A549 (cell line): ENCODE measurements at regions not wholly inside any gene's neighbourhood (a gene's known extent, or its start where the extent isn't known, plus 50 kb on each side); places are given as distances from the start of the nearest gene placed in this dataset.

Experiments
- ATAC-seq, 2 experiments: fragments of 200-7000 bp in 1 of 2; fragments of >200 bp in 1 of 2; cut with Nextera tagmentation in 1 of 2; cut with Tn5 transposase in 1 of 2; 3 replicates each; pipeline versions ENCODE4 v1.8.0 to v1.9.1; 2018 to 2020; ENCODE audit warnings: mild to moderate bottlenecking in 1 of 2, moderate library complexity in 1 of 2
- CTCF ChIA-PET: fragments of 300-600 bp; sonication (Branson Sonifier 250); formaldehyde crosslinking; extraction: SDS; loops from one replicate; lab custom pipeline; 2021; ENCODE audit warnings: antibody characterized with exemption, inconsistent platforms; lab: Yijun Ruan, JAX
- POLR2A ChIA-PET: fragments of 350-600 bp; formaldehyde crosslinking; extraction: SDS; loops from one replicate; lab custom pipeline; 2021; ENCODE audit warnings: antibody characterized with exemption, inconsistent platforms; lab: Yijun Ruan, JAX
- DNase-seq, 2 experiments: peaks; one replicate each; pipeline versions ENCODE4 v3.0.0 to v3.0.0-alpha.2; 2011 to 2016; ENCODE audit warnings: low read depth in 1 of 2, low spot score in 1 of 2
- FAIRE-seq: peaks from 2 replicates; lab custom pipeline; 2011; peaks lifted over from hg19 to GRCh38; lab: Jason Lieb, UNC
- H3K27ac ChIP-seq, 2 experiments: fragments of >200 bp; sonication (Bioruptor Twin); formaldehyde crosslinking; 3 replicates each; pipeline ENCODE4 v1.5.1; 2016 to 2017
- H3K4me1 ChIP-seq: fragments of >200 bp; sonication (Bioruptor Twin); formaldehyde crosslinking; 3 replicates; pipeline ENCODE4 v1.6.1; 2016
- H3K4me2 ChIP-seq: fragments of >200 bp; sonication (Bioruptor Twin); formaldehyde crosslinking; 3 replicates; pipeline ENCODE4 v1.6.1; 2016
- H3K4me3 ChIP-seq: fragments of >200 bp; sonication (Bioruptor Twin); formaldehyde crosslinking; 3 replicates; pipeline ENCODE4 v1.5.1; 2016
- H3K9me3 ChIP-seq: fragments of >200 bp; sonication (Bioruptor Twin); formaldehyde crosslinking; 3 replicates; pipeline ENCODE4 v1.6.1; 2016
- ATOH8 ChIP-seq: fragments of 250-450 bp; sonication (Bioruptor Pico); IDR thresholded peaks from 2 replicates; pipeline ENCODE4 v1.5.0; 2020; ENCODE audit warnings: low read depth, mild to moderate bottlenecking, moderate library complexity
- BHLHE40 ChIP-seq: IDR thresholded peaks from 2 replicates; pipeline ENCODE4 v1.6.1; 2012; ENCODE audit warnings: low read depth, low read length, inconsistent platforms
- CBX2 ChIP-seq: fragments of 200-600 bp; sonication (generic); IDR thresholded peaks from 2 replicates; pipeline ENCODE4 v1.6.1; 2016; ENCODE audit warnings: low read depth, mild to moderate bottlenecking, borderline replicate concordance
- CBX8 ChIP-seq: fragments of 200-600 bp; sonication (generic); IDR thresholded peaks from 2 replicates; pipeline ENCODE4 v1.6.1; 2016
- CHD4 ChIP-seq: fragments of 200-600 bp; sonication (generic); IDR thresholded peaks from 2 replicates; pipeline ENCODE4 v1.6.1; 2016; ENCODE audit warnings: antibody characterized with exemption, mild to moderate bottlenecking, borderline replicate concordance
- EHF ChIP-seq: fragments of 250-450 bp; sonication (Bioruptor Pico); IDR thresholded peaks from 2 replicates; pipeline ENCODE4 v1.5.0; 2020; ENCODE audit warnings: mild to moderate bottlenecking
- EP300 ChIP-seq, 2 experiments: fragments of >200 bp; sonication (Bioruptor Twin); formaldehyde crosslinking; IDR thresholded peaks; 2 replicates in 1 of 2; 3 replicates in 1 of 2; pipeline ENCODE4 v1.6.1; 2016 to 2017
- FOXS1 ChIP-seq: fragments of 250-450 bp; sonication (Bioruptor Pico); IDR thresholded peaks from 2 replicates; pipeline ENCODE4 v1.5.0; 2020; ENCODE audit warnings: mild to moderate bottlenecking, moderate library complexity
- GATA3 ChIP-seq: IDR thresholded peaks from 2 replicates; pipeline ENCODE4 v1.6.1; 2012; ENCODE audit warnings: borderline replicate concordance
- HDAC2 ChIP-seq: fragments of 200-600 bp; sonication (generic); IDR thresholded peaks from 2 replicates; pipeline ENCODE4 v1.6.1; 2016
- HEYL ChIP-seq: fragments of 250-450 bp; sonication (Bioruptor Pico); IDR thresholded peaks from 2 replicates; pipeline ENCODE4 v1.8.0; 2021; ENCODE audit warnings: mild to moderate bottlenecking, moderate library complexity
- HOXB5 ChIP-seq: fragments of 250-450 bp; sonication (Bioruptor Pico); IDR thresholded peaks from 2 replicates; pipeline ENCODE4 v1.5.0; 2020; ENCODE audit warnings: mild to moderate bottlenecking, moderate library complexity
- JUNB ChIP-seq: fragments of >200 bp; sonication (Bioruptor Twin); formaldehyde crosslinking; IDR thresholded peaks from 2 replicates; pipeline ENCODE4 v1.6.1; 2016
- KDM5A ChIP-seq: fragments of 200-600 bp; sonication (generic); IDR thresholded peaks from 2 replicates; pipeline ENCODE4 v1.6.1; 2016; ENCODE audit warnings: antibody characterized with exemption, mild to moderate bottlenecking
- MAFK ChIP-seq: fragments of 450-650 bp; IDR thresholded peaks from 2 replicates; pipeline ENCODE4 v1.6.1; 2014; ENCODE audit not compliant: partially characterized antibody
- MAZ ChIP-seq: fragments of 150-350 bp; IDR thresholded peaks from 2 replicates; pipeline ENCODE4 v1.6.1; 2014; ENCODE audit warnings: antibody characterized with exemption, low read depth, low read length, borderline replicate concordance
- MYC ChIP-seq: IDR thresholded peaks from 2 replicates; pipeline ENCODE4 v1.6.1; 2012; ENCODE audit warnings: mild to moderate bottlenecking, inconsistent platforms, low read length, improper control_type of control experiment, borderline replicate concordance
- POLR2A ChIP-seq: IDR thresholded peaks from 2 replicates; pipeline ENCODE4 v1.6.1; 2012; ENCODE audit warnings: mild to moderate bottlenecking, low read length
- POLR2AphosphoS2 ChIP-seq: conservative IDR thresholded peaks from 2 replicates; pipeline ENCODE4 v1.6.1; 2012; ENCODE audit warnings: low read length, improper control_type of control experiment, inconsistent platforms
- RAD21 ChIP-seq, 2 experiments: fragments of >200 bp in 1 of 2; sonication (Bioruptor Twin) in 1 of 2; formaldehyde crosslinking in 1 of 2; IDR thresholded peaks in 1 of 2; conservative IDR thresholded peaks in 1 of 2; 2 replicates in 1 of 2; 3 replicates in 1 of 2; pipeline ENCODE4 v1.6.1; 2012 to 2018; ENCODE audit warnings: inconsistent platforms in 1 of 2
- RFX5 ChIP-seq: fragments of 450-650 bp; IDR thresholded peaks from 2 replicates; pipeline ENCODE4 v1.7.1; 2014; ENCODE audit warnings: antibody characterized with exemption, mild to moderate bottlenecking, moderate library complexity
- SMC3 ChIP-seq: fragments of >200 bp; sonication (Bioruptor Twin); formaldehyde crosslinking; IDR thresholded peaks from 3 replicates; pipeline ENCODE4 v1.6.1; 2018; ENCODE audit warnings: inconsistent platforms
- TP53 ChIP-seq: fragments of 250-450 bp; sonication (Bioruptor Pico); IDR thresholded peaks from 2 replicates; pipeline ENCODE4 v1.5.0; 2021; ENCODE audit warnings: mild to moderate bottlenecking, moderate library complexity
- ZNF302 ChIP-seq: fragments of 250-450 bp; sonication (Bioruptor Pico); IDR thresholded peaks from 2 replicates; pipeline ENCODE4 v1.9.0; 2021; ENCODE audit warnings: inconsistent platforms, mild to moderate bottlenecking, moderate library complexity
- WGBS: methylation state at CpG from one replicate; pipeline ENCODE4 v1.1.6; 2017; ENCODE audit errors: missing lambda C conversion rate; 5-methylcytosine and 5-hydroxymethylcytosine counted together
- TF ChIP-seq, protein P1 (sequence below): IDR thresholded peaks from 2 replicates; pipeline ENCODE4 v1.6.1; 2012; ENCODE audit warnings: low read depth, borderline replicate concordance

DNA sequence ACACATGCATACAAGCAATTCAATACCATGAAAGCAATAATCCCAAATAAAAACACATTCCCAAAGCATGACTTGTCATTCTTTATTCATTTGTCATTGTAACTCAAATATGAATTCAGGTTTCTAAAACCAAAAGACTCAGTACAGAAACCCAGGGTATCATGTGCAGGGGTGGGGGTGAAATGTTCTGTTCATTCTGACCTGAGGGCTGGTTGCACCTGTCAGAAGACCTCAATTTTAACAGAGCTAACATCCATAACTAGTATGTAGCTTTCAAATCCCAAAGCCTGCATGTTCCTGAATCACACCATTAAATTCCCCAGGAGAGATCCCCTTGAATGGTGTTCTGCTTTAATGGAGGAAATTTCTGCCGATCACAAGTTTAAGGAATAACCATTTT is 738.7 kb downstream of the MCTP2 start (continued):
- TF ChIP-seq CBX8 (no peak), SMC3 (no peak), HDAC2 (no peak), MYC (no peak), BHLHE40 (no peak), FOXS1 (CRISPR knock-in tag) (no peak), MAZ (no peak), ZNF302 (no peak), ATOH8 (CRISPR knock-in tag) (no peak)

DNA sequence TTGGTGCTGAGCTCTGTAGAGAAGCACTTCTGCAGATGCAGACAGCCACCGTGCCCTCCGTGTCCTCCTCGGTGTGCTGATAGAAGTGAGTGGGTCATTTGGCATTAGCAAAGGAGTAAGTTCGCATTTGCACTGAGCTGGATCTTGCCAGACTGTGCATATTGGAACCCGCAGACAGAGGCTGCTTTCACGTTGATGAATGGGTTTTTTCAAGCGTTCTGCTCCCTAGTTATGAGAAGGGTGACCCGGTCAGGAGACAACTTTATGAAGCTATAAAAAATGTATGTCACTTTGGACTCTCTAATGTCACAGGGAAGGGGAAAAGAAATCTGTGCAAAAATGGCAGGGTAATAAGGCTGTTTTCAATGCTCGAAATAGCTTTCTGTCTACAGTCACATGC is 739.4 kb downstream of the MCTP2 start:
- CTCF ChIA-PET, result no interaction called here
- no peak for FAIRE-seq
- POLR2A ChIA-PET, result no interaction called here
- Histone ChIP-seq H3K4me3 (no peak overlapping the region), H3K4me2 (no peak overlapping the region), H3K4me1 (no peaks in the 10 kb centered on the region), H3K9me3 (peaks cover 5% of the 10 kb centered on the region; the same call in 1 of the 3 replicates), H3K27ac (no peak overlapping the region)
- TF ChIP-seq EHF (CRISPR knock-in tag) (no peak), RFX5 (no peak), JUNB (no peak), MAFK (no peak), POLR2AphosphoS2 (no peak), POLR2A (no peak), CHD4 (no peak)
- TF ChIP-seq, protein P1, sequence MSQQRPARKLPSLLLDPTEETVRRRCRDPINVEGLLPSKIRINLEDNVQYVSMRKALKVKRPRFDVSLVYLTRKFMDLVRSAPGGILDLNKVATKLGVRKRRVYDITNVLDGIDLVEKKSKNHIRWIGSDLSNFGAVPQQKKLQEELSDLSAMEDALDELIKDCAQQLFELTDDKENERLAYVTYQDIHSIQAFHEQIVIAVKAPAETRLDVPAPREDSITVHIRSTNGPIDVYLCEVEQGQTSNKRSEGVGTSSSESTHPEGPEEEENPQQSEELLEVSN, result no peak
- DNase-seq, result no peak
- 17% methylated on average over 9 of the region's 9 CpGs for WGBS
- no peak for ATAC-seq

- ChIA-PET POLR2A (no interaction called here), CTCF (no interaction called here)
- WGBS, result 27% methylated on average over 2 of the region's 2 CpGs
- H3K4me2 ChIP-seq, result no peak overlapping the region
- H3K9me3 ChIP-seq, result peaks cover 5% of the 10 kb centered on the region; the same call in 1 of the 3 replicates
- no peak for DNase-seq
- no peak for TF ChIP-seq HEYL (CRISPR knock-in tag)
- TF ChIP-seq POLR2A, result no peak
- H3K27ac ChIP-seq, result no peak overlapping the region
- H3K4me3 ChIP-seq, result no peak overlapping the region
- H3K4me1 ChIP-seq, result no peaks in the 10 kb centered on the region
- ATAC-seq, result no peak
- no peak for FAIRE-seq
Measured at GRCh38 chr15:94972314-94972713, 741.0 kb downstream of the MCTP2 start.

- DNase-seq (no peak), FAIRE-seq (no peak), ATAC-seq (no peak)
- ChIA-PET CTCF (no interaction called here), POLR2A (no interaction called here)
- WGBS, result 2% methylated on average over 1 of the region's 1 CpG
- Histone ChIP-seq H3K4me2 (no peak overlapping the region), H3K27ac (no peak overlapping the region), H3K9me3 (peaks cover 14% of the 10 kb centered on the region; the same call in 2 of the 3 replicates), H3K4me3 (no peak overlapping the region), H3K4me1 (no peaks in the 10 kb centered on the region)
- TF ChIP-seq TP53, result no peak
- TF ChIP-seq GATA3, result no peak
- TF ChIP-seq CHD4, result no peak
- no peak for TF ChIP-seq SMC3
Measured at GRCh38 chr15:94987085-94987484, 755.7 kb downstream of the MCTP2 start.

GRCh38 chr15:94991718-94992117 is 760.4 kb downstream of the MCTP2 start:
- no peak overlapping the region for H3K27ac ChIP-seq
- no peak for TF ChIP-seq CHD4
- TF ChIP-seq RAD21 (conservative IDR thresholded peaks at IDR 0.05 in 1 of 2, IDR thresholded peaks at IDR 0.05 in 1 of 2), result no peak
- TF ChIP-seq TP53, result no peak
- no peak for TF ChIP-seq KDM5A
- no peak for TF ChIP-seq EP300 (IDR thresholded peaks at IDR 0.05)
- no peak for TF ChIP-seq HOXB5
- no peak for TF ChIP-seq RFX5
- TF ChIP-seq CBX2, result no peak
- TF ChIP-seq, all 56 proteins: peak for 0
- Histone ChIP-seq H3K4me2 (no peak overlapping the region), H3K4me1 (no peaks in the 10 kb centered on the region), H3K9me3 (peaks cover 5% of the 10 kb centered on the region; the same call in 1 of the 3 replicates), H3K4me3 (no peak overlapping the region)
- FAIRE-seq (no peak), ATAC-seq (no peak), DNase-seq (no peak)
- 34% methylated on average over 8 of the region's 8 CpGs for WGBS
- ChIA-PET CTCF (no interaction called here), POLR2A (no interaction called here)
